CD4-positive, alpha-beta T cell treated with Interleukin-17A for 4 hours (primary cell): ENCODE measurements at regions not wholly inside any gene's neighbourhood (a gene's known extent, or its start where the extent isn't known, plus 50 kb on each side); places are given as distances from the start of the nearest gene placed in this dataset.

ENCODE experiments used
- DNase-seq: peaks from one replicate; pipeline ENCODE4 v3.0.0-alpha.2; 2020; ENCODE audit warnings: mixed read lengths

DNA sequence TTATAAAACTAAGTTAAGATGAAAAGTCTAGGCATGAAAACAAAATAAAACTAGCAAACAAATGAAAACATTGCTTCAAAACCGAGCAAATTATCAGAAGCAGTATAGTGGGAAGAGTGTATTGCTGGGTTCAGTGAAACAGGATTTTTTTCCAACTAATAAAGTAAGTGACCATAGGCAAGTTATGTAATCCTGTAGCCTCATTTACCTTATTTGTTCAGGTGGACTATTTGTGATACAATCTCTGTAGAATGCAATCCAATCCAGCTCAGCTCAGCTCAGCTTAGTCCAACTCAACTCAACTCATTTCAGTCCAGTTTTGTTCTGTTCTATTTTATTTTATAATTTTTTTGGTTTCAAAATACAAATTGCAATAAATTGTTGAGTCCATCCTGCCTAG lies 276.7 kb upstream of the LRIG3 start:
- no peak for DNase-seq

- no peak for DNase-seq
Measured at GRCh38 chr12:59194794-59195193, 274.5 kb upstream of the LRIG3 start.

GRCh38 chr12:59193476-59194050 lies 273.3 kb upstream of the LRIG3 start:
- DNase-seq, result no peak

DNA sequence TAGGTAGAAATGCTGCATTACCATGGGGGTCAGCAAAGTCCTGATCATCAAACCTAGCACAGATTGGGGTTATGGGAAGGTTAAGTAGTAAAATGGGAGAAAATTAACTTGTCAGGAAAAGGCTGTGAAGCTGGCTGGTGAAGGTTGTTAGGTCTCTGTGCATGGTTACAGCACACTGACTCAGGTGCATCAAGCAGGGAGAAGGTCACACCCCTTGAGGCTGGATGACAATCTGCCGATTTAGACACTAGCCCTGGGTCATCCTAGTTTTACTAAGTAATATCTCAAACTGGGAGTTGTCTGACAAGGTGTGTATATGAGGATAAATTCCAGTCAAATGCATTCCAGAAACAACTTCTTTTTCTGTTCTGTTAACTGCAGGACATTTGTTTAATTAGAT lies 271.1 kb upstream of the LRIG3 start:
- no peak for DNase-seq

DNA sequence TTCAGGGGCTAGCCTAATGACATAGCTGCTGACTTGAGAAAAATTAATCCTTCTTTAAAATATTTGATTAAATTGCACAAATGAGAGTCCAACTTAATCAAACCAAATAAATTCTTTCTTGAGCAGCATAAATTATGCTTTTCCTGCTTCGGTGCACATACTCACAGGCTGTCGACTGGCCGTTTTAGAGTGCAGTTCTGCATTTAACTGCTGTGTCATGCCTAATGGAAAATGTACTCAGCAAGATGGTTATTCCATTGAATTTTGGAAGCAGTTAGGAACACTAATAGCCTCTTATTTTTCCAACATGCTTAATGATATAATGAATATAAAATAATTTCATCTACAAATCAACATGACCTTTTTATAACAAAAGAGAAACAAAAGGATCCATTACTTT lies 266.1 kb upstream of the LRIG3 start:
- DNase-seq, result no peak

DNA sequence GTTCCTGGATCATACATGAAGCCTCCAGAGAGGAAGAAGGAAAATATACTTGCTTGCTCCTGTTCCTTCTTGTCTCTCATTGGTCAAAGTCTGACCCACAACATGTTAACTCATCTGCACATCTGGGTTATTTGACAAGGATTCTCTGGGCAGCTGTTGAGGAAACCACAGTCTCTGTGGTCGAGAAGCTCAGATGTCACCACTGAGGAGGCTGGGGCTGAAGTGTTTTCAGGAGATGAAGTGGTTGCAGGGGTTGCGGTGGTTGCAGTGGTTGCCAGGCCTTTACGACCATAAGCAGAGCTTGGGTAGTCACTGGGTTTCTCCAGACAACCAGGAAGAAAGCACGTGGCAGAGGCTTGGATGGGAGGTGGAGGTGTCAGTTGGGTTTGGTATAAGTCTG lies 265.0 kb upstream of the LRIG3 start:
- DNase-seq, result no peak

DNA sequence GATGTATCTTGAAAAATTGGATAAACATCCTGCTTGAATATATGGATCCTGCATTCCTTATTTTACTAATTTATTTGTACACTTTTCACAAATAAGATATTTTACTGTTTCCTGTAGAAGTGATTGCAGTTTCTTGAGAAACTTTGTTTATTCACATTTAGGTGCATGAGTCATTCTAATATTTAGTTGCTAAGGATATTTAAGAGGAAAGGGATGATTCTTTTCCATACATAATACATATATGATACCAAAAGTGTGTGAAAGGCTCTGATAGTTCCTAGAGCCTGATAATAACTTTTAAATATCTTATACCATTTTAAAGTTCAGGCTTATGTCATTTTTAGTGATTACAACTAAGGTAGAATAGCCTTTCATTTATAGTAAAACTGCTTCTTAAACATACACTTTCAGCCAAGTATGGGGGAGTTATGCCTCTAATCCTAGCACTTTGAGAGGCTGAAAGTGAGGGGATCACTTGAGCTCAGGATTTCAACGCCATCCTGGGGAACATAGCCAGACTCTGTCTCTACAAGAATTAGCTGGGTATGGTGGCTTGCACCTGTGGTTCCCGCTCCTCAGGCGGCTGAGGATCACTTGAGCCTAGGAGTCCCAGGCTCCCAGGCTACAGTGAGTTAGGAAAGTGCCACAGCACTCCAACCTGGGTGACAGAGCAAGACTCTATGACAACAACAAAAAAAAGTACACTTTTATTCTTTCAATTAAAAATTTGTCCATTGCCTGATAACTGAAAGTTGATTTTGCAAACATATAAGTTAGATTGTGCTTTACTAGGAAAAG lies 262.6 kb upstream of the LRIG3 start:
- no peak for DNase-seq

- no peak for DNase-seq
Measured at GRCh38 chr12:59182191-59182590, 261.9 kb upstream of the LRIG3 start.

DNA sequence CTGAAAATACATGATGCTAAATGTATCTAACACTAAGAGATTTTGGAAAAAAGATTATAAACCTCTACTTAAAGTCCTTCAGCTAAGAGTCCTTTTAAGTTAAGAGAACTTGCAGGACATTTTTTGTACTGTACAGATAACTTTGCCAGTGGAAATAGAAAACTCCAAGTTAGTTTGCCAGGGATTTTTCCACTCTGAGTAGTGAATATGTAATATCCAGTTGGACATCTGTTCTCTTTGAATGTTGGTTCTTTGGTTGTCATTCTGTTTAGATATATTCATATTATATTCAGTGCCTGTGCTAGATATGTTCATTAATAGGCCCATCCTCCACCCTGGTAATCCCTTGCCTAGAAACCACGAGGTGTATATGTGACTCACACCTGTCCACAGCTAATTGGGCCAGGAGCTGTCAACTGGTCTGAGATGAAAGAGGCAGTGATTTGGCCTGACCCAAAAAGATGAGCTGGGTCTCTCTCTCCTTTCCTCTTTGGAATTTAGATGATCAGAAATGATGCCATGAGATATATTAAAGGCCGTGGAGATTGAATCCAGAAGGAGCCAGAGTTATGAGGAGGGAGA lies 261.0 kb upstream of the LRIG3 start:
- DNase-seq, result no peak

GRCh38 chr12:59179231-59179630 lies 258.9 kb upstream of the LRIG3 start:
- no peak for DNase-seq

DNA sequence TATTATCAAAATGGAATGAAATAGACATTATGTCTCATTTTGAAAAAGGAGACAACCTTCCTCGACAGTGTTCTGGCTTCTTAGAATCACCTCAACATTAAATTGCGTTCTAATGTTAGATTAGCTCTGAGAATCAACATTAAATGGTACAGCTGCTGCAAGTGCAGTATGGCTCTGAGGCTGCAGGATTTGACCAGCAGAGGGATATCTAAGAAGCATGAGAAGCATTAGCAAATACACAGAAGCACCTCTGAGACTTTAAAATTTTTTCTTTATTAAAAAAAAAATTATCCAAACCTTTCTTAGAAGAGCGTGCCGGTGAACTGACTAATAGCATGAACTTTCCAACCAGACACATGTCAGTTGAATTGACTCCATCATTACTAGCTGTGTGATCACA lies 253.4 kb upstream of the LRIG3 start:
- DNase-seq, result no peak

DNA sequence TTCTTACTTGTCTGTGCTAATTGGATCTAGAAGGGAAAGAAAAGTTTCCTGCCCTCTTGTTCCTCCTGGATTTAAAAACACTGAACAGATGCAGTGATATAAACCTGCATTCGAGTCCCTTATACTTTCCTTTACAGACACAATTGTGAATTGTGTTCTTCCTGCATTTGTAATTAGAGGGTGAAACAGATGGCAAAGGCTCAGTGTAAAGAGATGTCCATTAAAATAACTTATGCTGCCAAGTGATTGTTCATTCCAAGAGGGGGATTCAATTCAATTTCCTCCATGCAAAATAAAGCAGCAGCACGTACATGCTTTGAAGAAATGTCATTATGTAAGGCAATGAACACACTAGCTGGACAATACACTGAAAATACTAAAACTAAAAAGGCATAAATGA lies 248.3 kb upstream of the LRIG3 start:
- DNase-seq, result no peak

GRCh38 chr12:59166457-59166856 lies 246.2 kb upstream of the LRIG3 start:
- no peak for DNase-seq

DNA sequence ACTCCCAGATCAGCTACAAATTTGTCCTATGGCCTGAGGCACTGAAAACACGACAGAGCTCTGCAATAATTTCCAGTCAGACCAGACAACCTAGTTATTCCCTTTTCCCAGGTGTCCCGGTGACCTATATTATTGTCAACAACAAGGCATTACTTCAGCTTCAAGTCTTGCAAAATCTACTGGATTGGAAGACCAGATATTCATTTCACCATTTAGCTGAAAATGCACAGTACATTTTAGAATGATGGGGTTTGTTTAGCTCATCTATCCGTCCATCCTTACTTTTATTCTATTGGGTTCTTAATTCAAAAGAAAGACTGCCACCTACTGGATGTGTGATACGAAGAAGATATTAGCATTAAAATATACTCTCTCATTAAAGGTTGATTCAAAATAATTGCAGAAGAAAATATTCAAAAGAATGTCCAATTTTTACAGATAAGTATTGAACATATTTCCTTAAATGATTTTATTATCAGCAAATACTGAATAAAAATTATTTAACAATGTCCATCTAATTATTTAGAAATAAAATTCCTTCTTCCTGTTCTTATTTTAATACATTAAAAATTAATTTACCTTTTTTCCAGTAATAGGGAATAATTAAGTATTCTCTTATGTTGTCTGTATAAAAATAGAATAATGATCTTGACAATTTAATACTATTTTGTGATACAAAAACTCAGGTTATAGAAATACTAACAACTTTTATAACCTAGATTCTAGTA lies 244.9 kb upstream of the LRIG3 start:
- no peak for DNase-seq

DNA sequence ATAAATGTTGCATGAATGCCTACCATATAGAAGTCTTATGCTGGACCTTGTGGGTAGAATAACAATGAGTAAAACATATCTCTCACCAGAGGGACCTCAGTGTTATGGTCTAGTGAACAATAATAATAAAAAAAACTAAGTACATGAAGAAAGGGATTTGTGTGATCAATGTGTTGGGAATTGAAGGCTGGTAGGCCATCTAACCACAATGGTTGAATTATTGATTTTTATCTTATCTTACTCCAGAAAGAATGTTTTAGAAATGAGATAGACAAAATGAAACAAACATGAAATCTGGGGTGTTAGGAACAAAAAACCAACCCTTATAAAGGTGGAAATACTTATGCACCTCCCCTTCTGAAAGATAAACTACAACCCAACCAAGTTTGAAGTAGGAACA lies 243.9 kb upstream of the LRIG3 start:
- DNase-seq, result no peak

DNA sequence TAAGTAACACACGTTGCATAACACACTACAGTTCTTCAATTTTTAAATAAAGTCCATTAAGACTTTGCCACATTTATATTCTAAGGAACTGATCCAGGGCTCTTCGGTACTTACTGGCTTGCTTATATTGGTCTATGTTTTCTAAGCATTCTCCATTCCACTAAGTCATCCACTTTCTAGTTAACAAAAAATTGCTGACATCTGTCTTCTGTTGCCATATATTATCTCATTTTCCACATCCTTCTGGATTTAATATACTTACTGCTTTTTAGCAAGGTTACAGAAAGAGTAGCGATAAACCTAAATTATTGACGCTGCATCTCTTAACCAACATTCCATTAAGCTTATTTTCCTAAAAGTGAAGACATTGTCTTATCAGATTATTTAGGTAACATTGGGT lies 238.4 kb upstream of the LRIG3 start:
- DNase-seq, result no peak

- no peak for DNase-seq
Measured at GRCh38 chr12:59158066-59158465, 237.8 kb upstream of the LRIG3 start.

- no peak for DNase-seq
Measured at GRCh38 chr12:59155448-59155847, 235.1 kb upstream of the LRIG3 start.

DNA sequence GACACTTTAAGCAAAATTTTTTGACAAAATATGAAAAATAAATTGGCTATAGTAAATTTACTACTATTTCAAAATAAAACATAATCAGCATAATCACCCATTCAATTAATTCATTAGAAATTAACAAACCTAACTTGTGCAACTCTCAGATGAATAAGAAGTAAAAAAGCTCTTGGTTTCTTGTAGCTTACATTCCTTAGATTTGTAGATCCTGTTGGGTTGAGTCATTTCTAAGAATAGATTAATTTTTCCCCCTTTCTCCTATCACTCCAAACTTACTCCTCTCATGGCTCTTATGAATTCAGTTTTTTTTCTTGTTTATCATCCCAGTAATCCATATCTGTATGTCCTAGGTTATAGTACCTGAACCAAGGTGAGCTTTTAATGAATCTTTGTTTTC lies 230.9 kb upstream of the LRIG3 start:
- no peak for DNase-seq

GRCh38 chr12:59149995-59150642 lies 229.8 kb upstream of the LRIG3 start:
- no peak for DNase-seq

GRCh38 chr12:59147791-59148190 lies 227.5 kb upstream of the LRIG3 start:
- DNase-seq, result no peak

DNA sequence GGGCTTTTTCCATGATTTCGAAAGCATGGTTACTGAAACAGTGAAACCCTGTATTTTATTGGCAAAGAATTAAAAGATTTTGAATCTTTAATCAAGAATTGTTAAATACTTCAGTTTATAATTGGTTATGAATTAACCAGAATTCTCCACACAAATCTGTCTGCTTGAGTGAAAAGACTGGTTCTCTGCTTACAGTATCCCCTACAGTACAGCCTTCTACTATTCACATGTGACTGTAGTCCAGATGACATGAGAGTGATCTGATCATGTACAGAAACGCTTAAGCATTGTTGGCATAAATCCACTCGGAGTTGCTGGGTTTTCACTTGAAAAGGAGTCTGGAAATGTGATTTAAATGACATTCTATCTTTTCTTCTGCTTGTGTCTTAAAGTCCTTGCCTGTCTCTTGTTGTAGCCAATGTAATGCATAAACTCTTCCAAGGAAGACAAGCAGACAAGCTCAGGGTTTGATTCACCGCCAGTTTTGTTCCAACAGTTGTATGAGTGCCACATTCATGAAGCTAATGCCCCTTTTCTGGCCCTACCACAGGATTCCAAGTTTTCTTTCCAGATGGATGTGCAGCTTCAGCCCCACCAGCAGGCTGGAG lies 222.0 kb upstream of the LRIG3 start:
- DNase-seq, result no peak

- no peak for DNase-seq
Measured at GRCh38 chr12:59134750-59135149, 214.4 kb upstream of the LRIG3 start.
